HEK293T (cell line): ENCODE measurements at regions not wholly inside any gene's neighbourhood (a gene's known extent, or its start where the extent isn't known, plus 50 kb on each side); places are given as distances from the start of the nearest gene placed in this dataset.

ENCODE experiments used
- ARNT ChIP-seq: fragments of 450-650 bp; IDR thresholded peaks from 2 replicates; pipeline ENCODE4 v1.6.1; 2017; ENCODE audit warnings: mild to moderate bottlenecking
- BHLHE40 ChIP-seq: fragments of 450-650 bp; IDR thresholded peaks from 2 replicates; pipeline ENCODE4 v1.6.1; 2016; ENCODE audit warnings: mild to moderate bottlenecking, moderate library complexity, borderline replicate concordance
- L3MBTL2 ChIP-seq: fragments of 450-650 bp; conservative IDR thresholded peaks from 2 replicates; pipeline ENCODE4 v1.6.1; 2016; ENCODE audit warnings: mild to moderate bottlenecking
- LEF1 ChIP-seq: fragments of 450-650 bp; IDR thresholded peaks from 2 replicates; pipeline ENCODE4 v1.6.1; 2017; ENCODE audit warnings: mild to moderate bottlenecking, borderline replicate concordance
- NFRKB ChIP-seq: fragments of 450-650 bp; IDR thresholded peaks from 2 replicates; pipeline ENCODE4 v1.6.1; 2016; ENCODE audit warnings: mild to moderate bottlenecking, moderate library complexity
- PKNOX1 ChIP-seq: fragments of 450-650 bp; IDR thresholded peaks from 2 replicates; pipeline ENCODE4 v1.6.1; 2016
- SP1 ChIP-seq: fragments of 450-650 bp; IDR thresholded peaks from 2 replicates; pipeline ENCODE4 v1.6.1; 2017
- SUZ12 ChIP-seq: fragments of 450-650 bp; IDR thresholded peaks from 2 replicates; pipeline ENCODE4 v1.6.1; 2016; ENCODE audit warnings: mild to moderate bottlenecking
- ZNF384 ChIP-seq: fragments of 450-650 bp; IDR thresholded peaks from 2 replicates; pipeline ENCODE4 v1.6.1; 2016

- TF ChIP-seq NFRKB = no peak
- TF ChIP-seq SUZ12 = no peak
- no peak for TF ChIP-seq LEF1
- TF ChIP-seq ZNF384 = no peak
- no peak for TF ChIP-seq SP1
- no peak for TF ChIP-seq ARNT
- no peak for TF ChIP-seq PKNOX1
- TF ChIP-seq L3MBTL2 = no peak
- no peak for TF ChIP-seq BHLHE40
These were observed 494.8 kb downstream of the RIT2 start for GRCh38 chr18:42620657-42621056.
